ENCODE measurements at regions not wholly inside any gene's neighbourhood (a gene's known extent, or its start where the extent isn't known, plus 50 kb on each side); places are given as distances from the start of the nearest gene placed in this dataset.

DNA sequence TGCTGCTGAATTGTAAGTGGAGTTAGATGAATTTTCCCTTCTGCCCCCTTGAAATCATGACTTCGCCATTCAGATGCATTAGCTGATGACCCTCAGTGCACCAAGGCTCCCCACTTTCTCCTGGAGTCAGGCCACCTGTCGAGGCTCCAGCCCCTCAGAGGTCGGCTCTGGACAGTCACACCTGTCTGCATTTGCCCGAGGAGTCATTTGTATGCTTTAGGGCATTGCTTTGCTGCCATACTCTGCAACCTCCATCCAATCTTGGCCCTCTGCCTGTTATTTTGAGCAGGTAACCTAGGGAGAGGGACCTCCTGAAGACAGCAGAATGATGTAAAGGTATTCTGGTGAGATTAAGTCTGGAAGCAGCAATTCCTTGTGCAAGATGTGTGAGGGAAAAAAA lies 144.8 kb downstream of the MACROH2A1 start:
- no peak for ATAC-seq
- intact Hi-C loops (cut with DNase I, micrococcal nuclease): no loop called here
- Histone ChIP-seq H3K4me3 (no peak overlapping the region), H3K9me3 (no peaks in the 10 kb centered on the region), H3K36me3 (ENCODE audit: low read depth) (no peaks in the 10 kb centered on the region), H3K4me1 (ENCODE audit: low read depth) (no peaks in the 10 kb centered on the region)
- no peak for DNase-seq
- TF ChIP-seq, protein P1, sequence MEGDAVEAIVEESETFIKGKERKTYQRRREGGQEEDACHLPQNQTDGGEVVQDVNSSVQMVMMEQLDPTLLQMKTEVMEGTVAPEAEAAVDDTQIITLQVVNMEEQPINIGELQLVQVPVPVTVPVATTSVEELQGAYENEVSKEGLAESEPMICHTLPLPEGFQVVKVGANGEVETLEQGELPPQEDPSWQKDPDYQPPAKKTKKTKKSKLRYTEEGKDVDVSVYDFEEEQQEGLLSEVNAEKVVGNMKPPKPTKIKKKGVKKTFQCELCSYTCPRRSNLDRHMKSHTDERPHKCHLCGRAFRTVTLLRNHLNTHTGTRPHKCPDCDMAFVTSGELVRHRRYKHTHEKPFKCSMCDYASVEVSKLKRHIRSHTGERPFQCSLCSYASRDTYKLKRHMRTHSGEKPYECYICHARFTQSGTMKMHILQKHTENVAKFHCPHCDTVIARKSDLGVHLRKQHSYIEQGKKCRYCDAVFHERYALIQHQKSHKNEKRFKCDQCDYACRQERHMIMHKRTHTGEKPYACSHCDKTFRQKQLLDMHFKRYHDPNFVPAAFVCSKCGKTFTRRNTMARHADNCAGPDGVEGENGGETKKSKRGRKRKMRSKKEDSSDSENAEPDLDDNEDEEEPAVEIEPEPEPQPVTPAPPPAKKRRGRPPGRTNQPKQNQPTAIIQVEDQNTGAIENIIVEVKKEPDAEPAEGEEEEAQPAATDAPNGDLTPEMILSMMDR (IDR thresholded peaks at IDR 0.05): no peak

- intact Hi-C loops (cut with DNase I, micrococcal nuclease): no loop called here
- H3K9me3 ChIP-seq: no peaks in the 10 kb centered on the region
- DNase-seq (no peak), ATAC-seq (no peak)
- H3K4me1 ChIP-seq (ENCODE audit: low read depth): no peaks in the 10 kb centered on the region
- TF ChIP-seq, protein P1 (IDR thresholded peaks at IDR 0.05): no peak
- no peak overlapping the region for H3K4me3 ChIP-seq
- no peaks in the 10 kb centered on the region for H3K36me3 ChIP-seq (ENCODE audit: low read depth)
These were observed 145.3 kb downstream of the MACROH2A1 start for GRCh38 chr5:135253601-135254178.

- DNase-seq (no peak), ATAC-seq (no peak)
- Histone ChIP-seq H3K9me3 (no peaks in the 10 kb centered on the region), H3K4me1 (ENCODE audit: low read depth) (no peaks in the 10 kb centered on the region), H3K4me3 (no peak overlapping the region), H3K36me3 (ENCODE audit: low read depth) (no peaks in the 10 kb centered on the region)
- intact Hi-C loops (cut with DNase I, micrococcal nuclease): no loop called here
- TF ChIP-seq, protein P1 (IDR thresholded peaks at IDR 0.05): no peak
These were observed 147.9 kb downstream of the MACROH2A1 start for GRCh38 chr5:135251093-135251492.

DNA sequence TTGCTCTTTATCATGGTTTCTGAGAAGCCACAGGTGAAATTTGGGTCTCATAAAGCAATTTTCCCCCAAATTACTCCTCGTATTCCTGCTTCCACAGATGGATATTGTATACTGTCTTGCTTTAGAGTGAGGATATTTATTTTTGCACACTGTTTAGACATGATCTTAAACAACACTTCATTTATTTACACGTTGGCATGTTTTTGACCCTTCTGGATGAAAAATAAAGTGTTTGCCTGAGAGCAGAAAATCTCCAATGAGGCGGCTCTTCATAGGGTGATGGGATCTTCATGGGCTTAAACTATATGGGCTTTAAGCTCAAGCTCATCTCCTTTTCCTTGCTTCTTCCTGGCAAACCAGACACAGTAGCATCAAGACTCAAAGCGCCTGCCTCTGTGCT lies 148.4 kb downstream of the MACROH2A1 start:
- no peaks in the 10 kb centered on the region for H3K36me3 ChIP-seq (ENCODE audit: low read depth)
- no peaks in the 10 kb centered on the region for H3K9me3 ChIP-seq
- DNase-seq (no peak), ATAC-seq (no peak)
- H3K4me3 ChIP-seq: no peak overlapping the region
- no peaks in the 10 kb centered on the region for H3K4me1 ChIP-seq (ENCODE audit: low read depth)
- TF ChIP-seq, protein P1 (IDR thresholded peaks at IDR 0.05): no peak
- intact Hi-C loops (cut with DNase I, micrococcal nuclease): no loop called here

- no peaks in the 10 kb centered on the region for H3K9me3 ChIP-seq
- no peaks in the 10 kb centered on the region for H3K36me3 ChIP-seq (ENCODE audit: low read depth)
- DNase-seq: no peak
- TF ChIP-seq, protein P1 (IDR thresholded peaks at IDR 0.05): no peak
- no peaks in the 10 kb centered on the region for H3K4me1 ChIP-seq (ENCODE audit: low read depth)
- intact Hi-C loops (cut with DNase I, micrococcal nuclease): no loop called here
- no peak overlapping the region for H3K4me3 ChIP-seq
- ATAC-seq: no peak
These were observed 149.4 kb downstream of the MACROH2A1 start for GRCh38 chr5:135249658-135250057.

DNA sequence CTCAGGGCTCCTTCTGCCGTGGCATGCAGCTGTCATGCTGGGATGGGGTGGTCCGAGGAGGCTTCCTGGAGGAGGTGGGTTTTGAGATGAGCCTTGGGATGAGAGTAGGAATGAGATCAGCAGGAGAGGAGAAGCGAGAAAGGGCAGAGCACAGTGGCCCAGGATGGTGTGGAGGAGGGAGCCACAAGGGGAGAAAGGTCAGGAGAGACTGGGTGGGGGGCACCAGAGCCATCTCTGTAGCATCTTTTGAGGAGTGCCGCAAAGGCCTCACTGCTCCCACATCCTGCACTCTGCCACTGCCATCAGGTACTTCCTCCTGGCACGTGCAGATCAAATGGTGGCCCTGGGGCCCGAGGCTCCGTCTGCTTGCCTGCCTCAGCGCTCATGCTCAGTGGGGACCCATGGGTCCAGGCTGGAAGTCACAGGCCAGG lies 150.2 kb downstream of the MACROH2A1 start:
- Histone ChIP-seq H3K36me3 (ENCODE audit: low read depth) (no peaks in the 10 kb centered on the region), H3K4me1 (ENCODE audit: low read depth) (no peaks in the 10 kb centered on the region), H3K9me3 (no peaks in the 10 kb centered on the region), H3K4me3 (no peak overlapping the region)
- no peak for DNase-seq
- TF ChIP-seq, protein P1 (IDR thresholded peaks at IDR 0.05): no peak
- intact Hi-C loops (cut with DNase I, micrococcal nuclease): no loop called here
- ATAC-seq: no peak
